ENCODE measurements at regions not wholly inside any gene's neighbourhood (a gene's known extent, or its start where the extent isn't known, plus 50 kb on each side); places are given as distances from the start of the nearest gene placed in this dataset.

- no peak for DNase-seq
These were observed 390.7 kb downstream of the C12orf75 start for GRCh38 chr12:105721051-105721825.

DNA sequence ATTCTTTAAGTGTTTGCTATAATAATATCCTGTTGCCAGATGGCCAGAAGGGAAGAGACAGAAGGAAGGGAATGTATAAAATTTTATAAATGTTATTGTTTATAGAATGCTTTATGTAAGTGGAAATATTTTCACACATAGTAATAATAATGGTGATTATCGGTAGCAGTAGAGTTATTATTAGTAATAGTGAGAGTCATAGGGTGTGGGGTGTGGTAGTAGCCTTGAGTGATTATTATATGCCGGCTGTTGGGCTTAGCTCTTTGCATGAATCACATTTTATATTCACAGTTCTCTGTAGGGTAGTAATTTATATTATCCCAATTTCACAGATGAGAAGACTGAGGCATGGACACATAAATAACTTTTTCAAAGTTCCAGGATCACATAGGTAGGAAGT is 391.4 kb downstream of the C12orf75 start:
- no peak for DNase-seq

DNA sequence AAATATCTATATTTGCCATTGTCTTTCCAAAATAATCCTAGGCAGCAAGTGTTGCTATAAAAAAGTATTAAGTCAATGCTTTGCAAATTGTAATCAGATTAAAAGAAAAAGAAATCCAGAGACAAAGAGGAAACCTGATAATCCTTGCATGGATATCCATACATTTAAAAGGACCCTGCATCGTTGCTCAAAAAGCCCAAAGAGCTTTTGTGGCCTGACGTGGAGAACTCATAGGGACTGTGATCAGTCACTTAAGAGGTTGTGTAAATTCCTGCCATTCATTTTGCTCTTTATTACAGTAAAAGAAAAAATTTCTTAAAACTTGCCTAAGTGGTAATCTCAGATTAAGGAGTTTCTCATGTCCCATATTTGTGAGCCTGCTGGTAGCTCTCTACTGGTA is 392.6 kb downstream of the C12orf75 start:
- DNase-seq, result no peak

- no peak for DNase-seq
These were observed 393.0 kb downstream of the C12orf75 start for GRCh38 chr12:105723494-105723893.

GRCh38 chr12:105724641-105725040 is 394.1 kb downstream of the C12orf75 start:
- DNase-seq, result no peak

DNA sequence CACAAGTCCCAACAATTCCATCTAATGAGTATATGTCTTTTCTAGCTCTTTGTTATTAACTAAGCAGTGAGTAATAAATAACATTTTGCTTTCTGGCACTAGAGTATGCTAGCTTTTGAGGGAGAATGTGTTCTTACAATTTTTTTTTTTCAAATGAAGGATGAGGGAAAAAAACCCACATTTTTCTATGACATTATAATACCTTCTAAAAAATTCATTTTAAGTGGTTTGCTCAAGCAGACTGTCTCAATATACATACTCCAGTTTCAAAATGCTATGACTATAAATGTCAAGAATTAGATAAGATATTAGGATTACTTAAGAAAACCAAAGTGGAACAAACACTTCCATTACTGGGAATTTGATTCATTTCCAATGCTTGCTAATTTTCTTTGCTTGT is 394.6 kb downstream of the C12orf75 start:
- no peak for DNase-seq

GRCh38 chr12:105729181-105729771 is 398.8 kb downstream of the C12orf75 start:
- peak; percentile 46 for DNase-seq

DNA sequence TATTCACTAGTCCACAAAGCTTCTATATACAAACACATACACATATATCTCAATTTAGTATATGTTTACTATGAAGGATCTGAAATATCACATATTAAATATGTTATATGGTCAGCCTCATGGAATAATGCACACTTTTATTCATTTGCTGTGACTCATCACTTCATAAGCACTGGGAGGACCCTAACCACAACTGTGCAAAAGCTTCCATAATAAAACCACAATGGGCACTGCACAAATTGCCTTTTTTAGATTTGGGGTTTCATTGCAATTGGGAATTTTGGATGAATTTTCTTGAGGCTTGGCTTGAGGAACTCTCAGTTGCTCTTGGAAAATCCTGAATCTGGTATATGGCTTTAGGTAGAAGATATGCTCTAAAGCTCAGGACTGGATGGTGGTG is 399.4 kb downstream of the C12orf75 start:
- no peak for DNase-seq

GRCh38 chr12:105733579-105733978 is 403.1 kb downstream of the C12orf75 start:
- no peak for DNase-seq

GRCh38 chr12:105736498-105736897 is 402.3 kb downstream of the NUAK1 start:
- DNase-seq, result no peak

DNA sequence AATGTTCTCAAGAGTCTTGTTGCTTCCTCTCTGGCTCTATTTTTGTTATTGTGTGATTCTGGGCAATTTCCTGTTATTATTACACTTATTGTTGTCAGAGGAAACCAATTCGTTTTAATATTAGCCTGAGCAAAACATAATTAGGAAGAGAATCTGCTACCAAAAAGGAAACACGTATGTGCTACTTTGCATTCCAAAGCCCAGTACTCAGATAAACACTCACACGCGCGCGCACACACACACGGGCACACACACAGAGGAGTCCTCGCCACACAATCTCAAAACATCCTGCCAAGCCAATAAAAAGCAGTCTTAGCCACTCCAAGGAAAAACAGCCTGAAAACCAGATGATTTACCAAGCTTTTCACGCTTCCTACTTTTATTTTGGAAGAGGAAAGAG is 400.7 kb downstream of the NUAK1 start:
- no peak for DNase-seq

GRCh38 chr12:105740369-105740768 is 398.4 kb downstream of the NUAK1 start:
- no peak for DNase-seq

DNA sequence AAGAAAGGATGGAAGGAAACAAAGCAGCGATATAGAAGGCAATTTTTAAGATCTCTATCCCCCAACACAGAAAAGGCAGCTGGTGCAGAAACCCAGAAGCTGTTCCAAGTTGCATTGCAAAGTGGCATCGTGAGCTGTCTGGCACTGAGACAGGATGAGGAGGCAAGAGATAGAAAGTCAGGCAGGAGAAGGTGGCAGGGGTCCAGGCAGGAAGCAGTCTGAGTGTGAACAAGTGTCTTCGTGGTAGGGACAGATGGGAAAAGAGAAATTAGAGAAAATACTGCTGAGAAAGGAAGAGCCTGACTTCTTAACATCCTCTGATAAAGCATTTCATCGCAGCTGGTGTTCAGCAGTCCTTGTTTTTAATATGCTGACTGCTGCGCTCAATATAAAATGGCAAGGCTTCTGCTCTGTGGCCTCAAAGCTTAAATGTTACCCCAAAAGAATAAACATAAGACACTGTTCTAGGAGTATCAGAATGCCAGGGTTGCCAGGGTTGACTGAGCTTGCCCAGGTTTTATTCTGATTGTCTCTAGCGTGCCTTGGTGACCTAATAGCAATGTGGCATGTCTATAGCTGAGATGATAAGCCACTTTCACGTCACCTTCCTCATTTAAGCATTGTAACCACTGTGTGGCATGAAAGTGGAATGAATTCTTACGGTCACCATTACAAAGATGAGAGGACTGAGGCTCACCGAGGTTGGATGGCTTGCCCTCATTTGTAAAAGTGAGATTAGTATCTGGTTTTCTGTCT is 397.6 kb downstream of the NUAK1 start:
- no peak for DNase-seq

DNA sequence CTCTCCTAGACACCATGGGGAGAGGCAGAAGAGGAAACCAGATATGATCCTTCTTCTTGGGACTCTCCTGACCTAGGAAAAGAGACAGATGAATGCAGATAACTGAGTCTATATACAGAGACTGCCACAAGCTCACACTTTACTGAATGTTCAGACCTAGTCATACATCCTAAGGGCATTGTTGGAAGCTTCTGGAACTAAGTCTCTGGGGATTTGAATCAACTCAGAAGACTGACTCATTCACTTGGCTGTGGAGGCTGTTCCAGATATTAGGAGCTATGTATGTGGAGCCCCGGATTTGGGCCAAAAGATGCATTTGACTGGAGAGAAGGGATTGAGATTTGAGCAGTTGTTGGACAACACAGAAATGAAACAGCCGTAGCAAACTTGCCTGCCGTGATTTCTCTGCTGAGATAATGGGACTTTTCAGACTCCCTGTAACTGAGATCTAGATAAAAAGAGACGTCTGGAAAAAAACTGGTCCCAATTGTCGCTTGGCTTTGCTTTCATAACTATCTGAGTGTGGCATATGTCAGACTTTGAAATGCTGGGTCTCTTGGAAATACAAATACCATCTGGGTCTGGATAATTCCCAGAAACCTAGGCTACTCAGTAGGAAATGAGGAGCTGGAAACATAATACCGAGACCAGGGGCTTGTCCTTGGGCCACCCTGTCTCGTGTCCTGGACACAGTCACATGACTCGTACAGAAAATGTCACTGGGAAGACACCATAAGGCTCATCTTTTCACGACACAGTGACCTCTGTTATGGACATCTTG is 396.8 kb downstream of the NUAK1 start:
- DNase-seq, result peak; percentile 57

DNA sequence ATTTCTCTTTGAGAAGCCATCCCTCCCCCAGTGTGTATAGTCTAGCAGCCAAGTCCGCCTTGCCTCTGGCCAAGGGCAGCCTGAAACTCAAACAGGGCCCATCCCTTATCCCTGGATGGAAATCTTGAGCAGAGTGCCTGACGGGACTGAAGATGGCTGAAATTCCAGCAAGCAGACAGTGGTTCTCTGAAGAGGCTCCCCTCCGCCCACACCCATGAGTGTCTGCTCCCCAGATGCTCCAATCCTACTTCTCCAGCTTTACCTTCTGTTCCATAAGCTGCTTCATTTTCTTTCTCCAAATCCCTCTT is 396.2 kb downstream of the NUAK1 start:
- no peak for DNase-seq

- DNase-seq, result no peak
These were observed 394.2 kb downstream of the NUAK1 start for GRCh38 chr12:105744371-105745058.

GRCh38 chr12:105745811-105746210 is 392.9 kb downstream of the NUAK1 start:
- no peak for DNase-seq

GRCh38 chr12:105748806-105749600 is 389.8 kb downstream of the NUAK1 start:
- no peak for DNase-seq

DNA sequence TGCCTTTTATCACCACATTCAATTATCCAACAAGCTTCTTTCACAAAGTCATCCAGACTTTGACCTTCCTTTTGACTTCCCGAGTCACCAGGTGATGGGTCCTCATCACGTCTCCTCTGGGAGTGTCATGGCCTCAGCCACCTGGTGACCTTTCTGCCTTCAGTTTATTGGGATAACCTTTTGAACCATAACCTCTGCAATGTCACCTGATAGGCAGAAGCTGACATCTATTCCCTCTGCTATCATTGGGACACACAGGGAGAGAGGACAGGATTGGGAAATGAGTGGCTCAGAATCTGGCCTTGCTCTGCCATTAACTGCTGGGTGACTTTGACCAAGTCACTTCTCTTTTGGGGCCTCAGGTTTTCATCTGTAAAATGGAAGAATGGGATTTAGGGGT is 388.7 kb downstream of the NUAK1 start:
- DNase-seq, result no peak

GRCh38 chr12:105754313-105754712 is 384.4 kb downstream of the NUAK1 start:
- DNase-seq, result no peak

GRCh38 chr12:105756961-105757360 is 381.8 kb downstream of the NUAK1 start:
- DNase-seq, result no peak

DNA sequence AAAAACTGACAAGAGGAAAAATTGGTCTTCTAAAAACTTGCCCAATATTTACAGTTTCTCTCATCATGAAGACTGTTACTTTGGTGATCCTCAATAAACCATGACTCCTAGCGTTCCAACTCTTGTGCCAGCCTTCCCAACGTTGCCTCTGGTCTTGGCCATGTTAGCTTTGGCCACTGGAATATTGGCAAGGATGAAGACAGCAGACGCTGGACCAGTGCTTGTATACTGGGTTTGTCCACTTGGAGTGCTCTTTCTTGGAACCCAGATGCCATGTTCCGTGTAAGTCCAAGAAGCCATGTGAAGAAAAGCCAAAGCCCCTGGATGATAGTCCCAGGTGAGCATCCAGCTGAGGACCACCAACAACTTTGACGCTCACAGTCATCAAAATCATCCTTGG is 379.6 kb downstream of the NUAK1 start:
- no peak for DNase-seq

Data from NCI-H226 (cell line).